HUES48 (cell line): ENCODE measurements at regions not wholly inside any gene's neighbourhood (a gene's known extent, or its start where the extent isn't known, plus 50 kb on each side); places are given as distances from the start of the nearest gene placed in this dataset.

Experiments
- H3K27ac ChIP-seq: one replicate; pipeline ENCODE4 v1.7.0; 2013; ENCODE audit warnings: low read depth, low read length, inconsistent platforms
- H3K27me3 ChIP-seq: 2 replicates; pipeline ENCODE4 v1.6.1; 2013; ENCODE audit warnings: mild to moderate bottlenecking, low read length; ENCODE audit not compliant: control insufficient read depth, insufficient read depth
- H3K36me3 ChIP-seq: 2 replicates; pipeline ENCODE4 v1.6.1; 2013; ENCODE audit warnings: low read length; ENCODE audit not compliant: control insufficient read depth, insufficient read depth
- H3K4me1 ChIP-seq: 2 replicates; pipeline ENCODE4 v1.6.1; 2013; ENCODE audit warnings: mild to moderate bottlenecking, low read length; ENCODE audit not compliant: control insufficient read depth, insufficient read depth
- H3K4me3 ChIP-seq: 2 replicates; pipeline ENCODE4 v1.5.1; 2013; ENCODE audit warnings: mild to moderate bottlenecking, low read depth, low read length
- H3K9ac ChIP-seq: 2 replicates; pipeline ENCODE4 v1.6.1; 2013; ENCODE audit warnings: mild to moderate bottlenecking, low read depth, low read length, moderate library complexity
- H3K9me3 ChIP-seq: 2 replicates; pipeline ENCODE4 v1.6.1; 2013; ENCODE audit warnings: low read length; ENCODE audit not compliant: control insufficient read depth, insufficient read depth

DNA sequence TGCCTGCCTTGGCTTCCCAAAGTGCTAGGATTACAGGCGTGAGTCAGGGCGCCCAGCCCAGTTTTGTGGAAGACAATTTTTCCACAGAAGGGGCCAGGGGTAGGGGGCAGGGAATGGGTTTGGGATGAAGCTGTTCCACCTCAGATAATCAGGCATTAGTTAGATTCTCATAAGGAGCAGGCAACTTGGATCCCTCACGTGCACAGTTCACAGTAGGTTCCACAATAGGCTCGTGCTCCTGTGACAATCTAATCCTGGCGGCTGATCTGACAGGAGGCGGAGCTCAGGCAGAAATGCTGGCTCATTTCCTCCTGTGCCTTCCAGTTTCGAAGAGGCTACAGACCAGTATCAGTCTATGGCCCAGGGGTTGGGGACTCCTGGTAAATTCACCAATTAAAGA lies 491.6 kb upstream of the AADAT start:
- Histone ChIP-seq H3K4me1 (peaks cover 8% of the 10 kb centered on the region; the same call in 1 of the 2 replicates), H3K27ac (no peak overlapping the region), H3K36me3 (no peaks in the 10 kb centered on the region), H3K9me3 (no peaks in the 10 kb centered on the region), H3K27me3 (no peaks in the 10 kb centered on the region), H3K4me3 (no peak overlapping the region), H3K9ac (no peak overlapping the region)

DNA sequence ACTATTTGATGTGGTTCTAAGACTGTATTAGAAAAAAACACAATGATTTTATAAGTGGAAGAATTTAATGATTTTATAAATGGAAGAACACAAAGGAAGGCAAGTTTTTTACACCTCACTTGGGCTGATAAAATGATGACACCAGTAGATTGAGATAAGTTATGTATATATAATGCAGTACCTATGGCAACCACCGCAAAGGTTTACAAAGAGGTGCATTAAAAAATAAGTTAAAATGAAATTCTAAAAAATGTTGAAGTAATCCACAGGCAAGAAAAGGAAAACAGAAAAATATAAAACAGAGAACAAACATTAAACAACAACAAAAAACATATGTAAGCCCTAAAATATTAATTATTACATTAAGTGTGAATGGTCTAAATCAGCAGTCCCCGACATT lies 490.9 kb upstream of the AADAT start:
- Histone ChIP-seq H3K9me3 (no peaks in the 10 kb centered on the region), H3K4me3 (no peak overlapping the region), H3K4me1 (peaks cover 8% of the 10 kb centered on the region; the same call in 1 of the 2 replicates), H3K27me3 (no peaks in the 10 kb centered on the region), H3K36me3 (no peaks in the 10 kb centered on the region), H3K9ac (no peak overlapping the region), H3K27ac (no peak overlapping the region)

DNA sequence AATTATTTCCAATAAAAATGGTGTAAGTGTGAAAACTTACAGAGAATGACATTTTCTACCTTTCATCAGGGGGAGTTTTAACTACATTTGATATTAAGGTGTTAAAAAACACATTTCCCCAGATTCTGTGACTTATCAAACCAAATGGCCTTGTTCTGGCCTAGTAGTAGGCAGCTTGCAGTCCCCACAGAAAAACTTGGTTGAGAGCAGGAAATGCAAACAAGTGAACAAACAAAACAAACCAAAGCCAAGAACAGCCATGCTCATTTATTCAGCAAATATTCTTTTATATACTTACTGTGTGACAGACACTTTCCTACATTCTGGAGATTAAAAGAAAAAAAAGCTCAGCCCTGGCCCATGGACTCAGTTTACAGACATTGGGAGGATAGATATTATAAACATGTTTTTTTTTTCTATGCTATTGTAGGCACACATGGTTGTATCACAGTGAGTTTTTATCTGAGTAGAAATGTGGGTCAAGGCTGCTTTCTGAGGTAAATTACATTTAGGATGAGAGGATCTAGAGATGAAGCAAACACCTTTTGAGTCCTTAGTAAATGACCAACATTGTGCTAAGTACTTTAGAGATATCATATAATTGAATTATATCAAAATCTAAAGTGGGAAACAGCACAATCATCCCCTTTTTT lies 449.2 kb upstream of the AADAT start:
- no peaks in the 10 kb centered on the region for H3K9me3 ChIP-seq
- no peak overlapping the region for H3K9ac ChIP-seq
- H3K4me3 ChIP-seq, result no peak overlapping the region
- H3K4me1 ChIP-seq, result no peaks in the 10 kb centered on the region
- no peaks in the 10 kb centered on the region for H3K27me3 ChIP-seq
- no peak overlapping the region for H3K27ac ChIP-seq
- no peaks in the 10 kb centered on the region for H3K36me3 ChIP-seq

DNA sequence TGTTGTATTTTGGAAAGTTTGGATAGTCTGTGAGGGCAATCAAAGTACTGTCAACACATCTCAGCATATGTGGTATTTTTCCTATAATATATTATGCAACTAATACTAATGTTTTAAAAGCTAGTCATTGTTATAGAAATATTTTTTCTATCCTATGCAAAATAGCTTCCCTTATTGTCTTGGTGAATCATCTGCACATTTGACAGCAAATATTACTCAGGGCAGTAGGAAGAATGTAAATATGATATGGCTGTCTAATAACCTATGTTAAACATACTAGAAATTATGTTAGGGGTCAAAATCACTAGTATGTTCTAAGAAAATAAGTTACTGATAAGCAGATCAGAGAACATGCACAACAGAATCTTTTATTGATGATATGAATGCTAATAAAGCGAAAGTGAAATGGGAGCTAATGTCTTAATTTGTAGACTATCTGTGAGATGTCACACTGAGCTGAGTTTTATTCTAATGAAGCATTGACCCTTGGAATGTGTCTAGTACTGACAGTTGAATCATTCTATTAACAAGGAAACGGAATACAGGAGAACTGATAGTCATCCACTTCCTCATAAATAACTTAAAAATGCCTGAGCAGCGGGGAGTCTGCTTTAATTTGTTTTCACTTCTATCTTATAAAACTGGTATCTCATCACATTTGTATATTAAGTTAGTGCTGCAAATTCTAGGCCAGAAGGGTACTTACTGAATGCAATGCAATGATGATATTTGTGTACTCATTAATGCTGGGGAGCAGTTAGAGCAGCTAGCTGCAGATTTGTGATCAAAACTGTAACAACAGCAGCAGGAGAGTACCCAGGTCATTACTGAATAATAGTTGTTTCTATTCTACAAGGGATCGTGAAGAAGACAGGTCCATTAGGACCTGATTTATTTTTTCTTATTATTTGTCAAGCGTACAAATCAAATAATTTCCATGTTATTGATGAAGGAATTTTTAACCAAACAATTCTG lies 440.3 kb upstream of the AADAT start:
- H3K27ac ChIP-seq, result no peak overlapping the region
- H3K36me3 ChIP-seq, result no peaks in the 10 kb centered on the region
- no peaks in the 10 kb centered on the region for H3K27me3 ChIP-seq
- no peaks in the 10 kb centered on the region for H3K4me1 ChIP-seq
- no peak overlapping the region for H3K9ac ChIP-seq
- no peaks in the 10 kb centered on the region for H3K9me3 ChIP-seq
- no peak overlapping the region for H3K4me3 ChIP-seq

DNA sequence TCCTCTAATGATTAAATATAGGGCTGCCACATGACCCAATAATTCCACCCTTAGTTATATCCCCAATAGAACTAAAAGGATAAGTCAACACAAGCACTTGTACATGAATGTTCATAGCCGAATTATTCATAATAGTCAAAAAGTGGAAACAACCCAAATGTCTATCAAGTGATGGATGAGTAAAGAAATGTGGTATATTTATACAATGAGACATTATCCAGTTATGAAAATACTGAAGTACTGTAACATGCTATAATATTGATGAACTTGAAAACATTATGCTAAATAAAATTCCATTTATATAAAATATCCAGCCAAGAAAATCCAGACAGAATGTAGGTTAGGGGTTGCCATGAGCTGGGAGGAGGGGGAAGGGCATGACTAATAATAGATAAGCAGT lies 436.7 kb upstream of the AADAT start:
- H3K36me3 ChIP-seq, result no peaks in the 10 kb centered on the region
- no peaks in the 10 kb centered on the region for H3K4me1 ChIP-seq
- no peaks in the 10 kb centered on the region for H3K9me3 ChIP-seq
- H3K4me3 ChIP-seq, result no peak overlapping the region
- no peak overlapping the region for H3K9ac ChIP-seq
- H3K27ac ChIP-seq, result no peak overlapping the region
- no peaks in the 10 kb centered on the region for H3K27me3 ChIP-seq

DNA sequence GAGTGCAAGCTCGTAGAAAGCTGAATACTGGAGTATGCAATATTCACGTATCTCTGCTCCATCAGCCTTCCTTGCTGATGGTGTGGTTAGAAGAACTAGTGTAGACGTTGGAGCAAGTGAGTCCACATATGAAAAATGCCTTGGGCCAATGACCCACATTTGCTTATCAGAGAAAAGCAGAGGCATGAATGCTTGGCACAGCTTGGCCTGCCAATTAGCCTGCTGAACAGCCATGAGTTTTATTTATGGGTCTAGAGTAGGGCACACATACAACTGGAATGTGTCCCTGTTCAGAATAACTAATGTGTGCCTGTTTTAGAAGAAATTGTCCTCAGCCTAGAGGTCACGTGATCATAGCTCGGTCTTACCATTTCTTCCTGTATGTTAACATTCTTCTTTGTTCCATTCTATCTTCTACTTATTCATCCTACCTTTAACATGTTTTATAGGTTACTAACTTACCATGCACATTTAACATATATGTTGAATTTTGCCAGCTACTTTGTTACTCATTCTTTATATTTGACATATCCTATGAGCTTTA lies 432.7 kb upstream of the AADAT start:
- Histone ChIP-seq H3K4me1 (no peaks in the 10 kb centered on the region), H3K27ac (no peak overlapping the region), H3K4me3 (no peak overlapping the region), H3K36me3 (no peaks in the 10 kb centered on the region), H3K9ac (no peak overlapping the region), H3K9me3 (no peaks in the 10 kb centered on the region), H3K27me3 (no peaks in the 10 kb centered on the region)

DNA sequence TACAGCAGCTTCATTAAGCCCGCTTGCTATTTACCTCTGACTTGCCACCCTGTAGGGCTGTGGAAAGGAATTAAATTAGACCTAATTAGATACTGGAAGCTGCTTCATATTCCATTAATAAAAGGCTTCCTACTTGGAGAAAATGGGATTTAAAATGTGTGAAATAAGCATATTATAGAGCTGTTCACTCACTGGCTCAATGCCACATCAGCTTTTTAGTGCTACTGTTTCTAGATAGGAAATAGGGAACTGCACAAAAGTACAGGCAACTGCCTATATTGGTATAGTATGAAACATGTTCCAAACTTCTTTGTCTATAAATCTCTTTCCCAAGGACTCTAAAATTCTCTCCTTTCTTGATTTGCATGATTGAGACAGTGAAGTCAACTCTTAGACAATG lies 407.9 kb upstream of the AADAT start:
- H3K4me3 ChIP-seq, result no peak overlapping the region
- H3K27me3 ChIP-seq, result no peaks in the 10 kb centered on the region
- H3K36me3 ChIP-seq, result no peaks in the 10 kb centered on the region
- no peak overlapping the region for H3K9ac ChIP-seq
- no peak overlapping the region for H3K27ac ChIP-seq
- no peaks in the 10 kb centered on the region for H3K9me3 ChIP-seq
- H3K4me1 ChIP-seq, result no peaks in the 10 kb centered on the region

DNA sequence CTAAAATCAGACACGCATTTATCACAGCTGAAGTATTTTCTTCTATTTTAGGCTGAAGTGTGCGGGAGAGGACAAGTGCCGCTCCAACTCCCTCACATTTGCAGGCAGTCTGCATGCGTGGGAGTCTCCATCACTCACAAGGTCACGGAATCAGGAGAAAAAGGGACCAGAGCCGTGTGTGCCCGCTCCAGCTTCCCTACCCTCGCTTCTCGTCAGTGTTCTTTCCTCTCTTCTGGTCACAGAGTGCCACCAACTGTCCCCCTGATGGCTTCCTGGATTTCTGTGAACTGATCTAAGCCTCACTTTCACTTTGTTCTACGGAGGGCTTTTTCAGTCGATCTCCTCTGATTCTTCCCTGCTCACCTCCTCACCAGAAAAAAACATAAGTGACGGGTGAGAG lies 407.4 kb upstream of the AADAT start:
- Histone ChIP-seq H3K4me1 (no peaks in the 10 kb centered on the region), H3K4me3 (no peak overlapping the region), H3K36me3 (no peaks in the 10 kb centered on the region), H3K9ac (no peak overlapping the region), H3K27me3 (no peaks in the 10 kb centered on the region), H3K9me3 (no peaks in the 10 kb centered on the region), H3K27ac (no peak overlapping the region)

DNA sequence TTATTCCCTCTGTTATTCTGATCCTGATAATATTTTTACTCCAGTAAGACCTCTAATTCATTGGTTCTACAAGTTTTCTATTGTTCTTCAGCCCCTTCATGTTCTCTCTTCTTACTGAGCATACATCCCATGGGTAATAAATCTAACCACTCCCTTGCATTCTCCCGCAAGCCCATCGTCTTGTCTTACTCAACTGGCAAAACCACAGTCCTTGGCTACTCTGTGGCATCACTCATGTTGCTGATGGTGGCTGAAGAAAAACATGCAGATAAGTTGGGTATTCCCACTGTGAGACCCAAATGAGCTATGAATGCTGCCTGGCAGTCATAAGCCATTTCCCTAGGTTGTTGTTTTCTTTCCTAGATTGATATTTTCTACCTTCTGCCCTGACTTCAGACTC lies 402.2 kb upstream of the AADAT start:
- Histone ChIP-seq H3K9me3 (no peaks in the 10 kb centered on the region), H3K36me3 (no peaks in the 10 kb centered on the region), H3K27me3 (no peaks in the 10 kb centered on the region), H3K9ac (no peak overlapping the region), H3K4me3 (no peak overlapping the region), H3K27ac (no peak overlapping the region), H3K4me1 (no peaks in the 10 kb centered on the region)

DNA sequence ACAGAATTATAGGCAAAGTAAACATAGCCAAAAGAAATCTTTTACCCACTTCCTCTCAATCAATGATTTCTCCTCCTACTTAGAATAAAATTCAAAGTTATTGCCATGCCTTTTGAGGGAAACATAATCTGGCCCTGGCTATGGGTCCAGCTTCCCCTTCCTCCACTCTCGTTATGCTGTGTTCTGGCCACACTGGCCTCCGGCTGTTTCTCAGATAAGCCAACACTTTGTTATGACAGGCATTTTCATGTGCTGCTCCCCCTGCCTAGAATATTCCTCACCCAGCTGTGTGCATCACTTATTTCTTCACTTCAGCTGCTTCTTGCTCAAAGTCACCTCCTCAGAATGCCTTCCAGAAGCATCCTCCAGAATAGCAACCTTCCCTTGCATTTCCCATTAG lies 386.6 kb upstream of the AADAT start:
- no peaks in the 10 kb centered on the region for H3K9me3 ChIP-seq
- H3K36me3 ChIP-seq, result no peaks in the 10 kb centered on the region

DNA sequence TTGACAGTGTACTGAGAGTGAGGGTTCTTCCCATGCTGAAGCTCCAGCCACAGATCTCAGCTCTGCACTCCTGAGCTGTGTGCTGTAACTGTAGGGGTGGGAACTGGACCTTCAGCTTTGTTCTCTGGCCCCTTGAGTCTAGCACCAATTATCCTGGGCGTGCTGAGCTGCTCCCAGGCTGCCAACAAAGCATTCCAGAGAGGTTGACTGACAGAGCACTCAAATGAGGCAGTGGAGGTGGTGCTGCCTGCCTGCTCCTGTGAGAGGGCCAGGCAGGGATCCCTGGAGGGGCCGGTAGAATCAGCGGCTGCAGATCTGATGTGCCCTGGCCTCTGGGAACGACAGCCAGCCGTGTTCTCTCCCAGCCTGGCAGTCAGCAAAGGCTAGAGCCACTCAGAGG lies 375.7 kb upstream of the AADAT start:
- Histone ChIP-seq H3K4me3 (no peak overlapping the region), H3K27ac (no peak overlapping the region), H3K27me3 (no peaks in the 10 kb centered on the region), H3K9ac (no peak overlapping the region), H3K36me3 (no peaks in the 10 kb centered on the region), H3K4me1 (no peaks in the 10 kb centered on the region), H3K9me3 (no peaks in the 10 kb centered on the region)

More for the DNA sequence above, 386.6 kb upstream of the AADAT start:
- Histone ChIP-seq H3K9ac (no peak overlapping the region), H3K27me3 (no peaks in the 10 kb centered on the region), H3K4me1 (no peaks in the 10 kb centered on the region), H3K27ac (no peak overlapping the region), H3K4me3 (no peak overlapping the region)
